DND-41 (cell line): ENCODE measurements at regions not wholly inside any gene's neighbourhood (a gene's known extent, or its start where the extent isn't known, plus 50 kb on each side); places are given as distances from the start of the nearest gene placed in this dataset.

Experiments
- EZH2 ChIP-seq: IDR thresholded peaks from 3 replicates; pipeline ENCODE4 v1.6.1; 2012; ENCODE audit warnings: borderline replicate concordance, low read depth, mild to moderate bottlenecking, moderate library complexity, low read length, inconsistent platforms; ENCODE audit not compliant: severe bottlenecking
- TF ChIP-seq, protein P1 (sequence below): IDR thresholded peaks from 2 replicates; pipeline ENCODE4 v1.5.1; 2012; ENCODE audit warnings: borderline replicate concordance, low read length, moderate library complexity, mild to moderate bottlenecking; ENCODE audit not compliant: poor library complexity, severe bottlenecking; ENCODE audit errors: extremely low read depth

- TF ChIP-seq, protein P1, sequence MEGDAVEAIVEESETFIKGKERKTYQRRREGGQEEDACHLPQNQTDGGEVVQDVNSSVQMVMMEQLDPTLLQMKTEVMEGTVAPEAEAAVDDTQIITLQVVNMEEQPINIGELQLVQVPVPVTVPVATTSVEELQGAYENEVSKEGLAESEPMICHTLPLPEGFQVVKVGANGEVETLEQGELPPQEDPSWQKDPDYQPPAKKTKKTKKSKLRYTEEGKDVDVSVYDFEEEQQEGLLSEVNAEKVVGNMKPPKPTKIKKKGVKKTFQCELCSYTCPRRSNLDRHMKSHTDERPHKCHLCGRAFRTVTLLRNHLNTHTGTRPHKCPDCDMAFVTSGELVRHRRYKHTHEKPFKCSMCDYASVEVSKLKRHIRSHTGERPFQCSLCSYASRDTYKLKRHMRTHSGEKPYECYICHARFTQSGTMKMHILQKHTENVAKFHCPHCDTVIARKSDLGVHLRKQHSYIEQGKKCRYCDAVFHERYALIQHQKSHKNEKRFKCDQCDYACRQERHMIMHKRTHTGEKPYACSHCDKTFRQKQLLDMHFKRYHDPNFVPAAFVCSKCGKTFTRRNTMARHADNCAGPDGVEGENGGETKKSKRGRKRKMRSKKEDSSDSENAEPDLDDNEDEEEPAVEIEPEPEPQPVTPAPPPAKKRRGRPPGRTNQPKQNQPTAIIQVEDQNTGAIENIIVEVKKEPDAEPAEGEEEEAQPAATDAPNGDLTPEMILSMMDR, result no peak
- no peak for TF ChIP-seq EZH2
Observed at GRCh38 chr6:29886701-29887100, 55.6 kb upstream of the HLA-A start.
